GM19452 (cell line): ENCODE measurements at regions not wholly inside any gene's neighbourhood (a gene's known extent, or its start where the extent isn't known, plus 50 kb on each side); places are given as distances from the start of the nearest gene placed in this dataset.
A peak's percentile ranks its signal among the peaks of the same experiment; 100 is the strongest.
"Not testable (repeated sequence)": the region's sequence is repeated elsewhere in the genome, so short reads cannot be mapped to it uniquely, and the experiment has no call there.

Experiments used
- ATAC-seq: cut with Tn5 transposase; IDR thresholded peaks from one replicate; pipeline ENCODE4 v1.9.1; 2021; ENCODE audit not compliant: unreplicated experiment

- no peak for ATAC-seq
Observed at GRCh38 chr4:111921714-111922113, 223.5 kb upstream of the FAM241A start.

GRCh38 chr4:111923786-111924185 lies 221.5 kb upstream of the FAM241A start:
- no peak for ATAC-seq

GRCh38 chr4:111924696-111925095 lies 220.6 kb upstream of the FAM241A start:
- no peak for ATAC-seq

GRCh38 chr4:111930659-111931058 lies 214.6 kb upstream of the FAM241A start:
- peak; percentile 98 for ATAC-seq

GRCh38 chr4:111933703-111934102 lies 211.6 kb upstream of the FAM241A start:
- no peak for ATAC-seq

GRCh38 chr4:111934314-111934713 lies 210.9 kb upstream of the FAM241A start:
- ATAC-seq: no peak

- peak; percentile 74 for ATAC-seq
Observed at GRCh38 chr4:111937368-111937767, 207.9 kb upstream of the FAM241A start.

- ATAC-seq: no peak
Observed at GRCh38 chr4:111941957-111942356, 203.3 kb upstream of the FAM241A start.

- ATAC-seq: peak; percentile 79
Observed at GRCh38 chr4:111943796-111944203, 201.5 kb upstream of the FAM241A start.

- no peak for ATAC-seq
Observed at GRCh38 chr4:111945014-111945413, 200.2 kb upstream of the FAM241A start.

GRCh38 chr4:111946800-111947199 lies 198.5 kb upstream of the FAM241A start:
- no peak for ATAC-seq

- no peak for ATAC-seq
Observed at GRCh38 chr4:111952688-111953087, 192.6 kb upstream of the FAM241A start.

GRCh38 chr4:111954550-111954949 lies 190.7 kb upstream of the FAM241A start:
- no peak for ATAC-seq

- ATAC-seq: no peak
Observed at GRCh38 chr4:111955001-111955400, 190.3 kb upstream of the FAM241A start.

GRCh38 chr4:111957116-111957515 lies 188.1 kb upstream of the FAM241A start:
- no peak for ATAC-seq

GRCh38 chr4:111957997-111958396 lies 187.3 kb upstream of the FAM241A start:
- no peak for ATAC-seq

GRCh38 chr4:111959222-111959621 lies 186.0 kb upstream of the FAM241A start:
- ATAC-seq: peak; percentile 23

- peak; percentile 95 for ATAC-seq
Observed at GRCh38 chr4:111960241-111960667, 185.0 kb upstream of the FAM241A start.

GRCh38 chr4:111961026-111961425 lies 184.2 kb upstream of the FAM241A start:
- not testable (repeated sequence) for ATAC-seq

GRCh38 chr4:111961809-111962208 lies 183.4 kb upstream of the FAM241A start:
- ATAC-seq: no peak

GRCh38 chr4:111963158-111963700 lies 182.0 kb upstream of the FAM241A start:
- no peak for ATAC-seq

- no peak for ATAC-seq
Observed at GRCh38 chr4:111977419-111977965, 167.8 kb upstream of the FAM241A start.

GRCh38 chr4:111979921-111980320 lies 165.3 kb upstream of the FAM241A start:
- no peak for ATAC-seq
